ENCODE measurements at regions not wholly inside any gene's neighbourhood (a gene's known extent, or its start where the extent isn't known, plus 50 kb on each side); places are given as distances from the start of the nearest gene placed in this dataset.

GRCh38 chr1:63214553-63214952, 107.8 kb upstream of the FOXD3 start:
- TF ChIP-seq CTCF (conservative IDR thresholded peaks at IDR 0.05 in 1 of 2, IDR thresholded peaks at IDR 0.05 in 1 of 2; ENCODE audit: low read depth in 1 of 2, low read length in 2 of 2) (no peak), EZH2 (IDR thresholded peaks at IDR 0.05; ENCODE audit: low read length, missing control alignments) (no peak)

All from fibroblast of lung (primary cell).